Keratinocyte (primary cell): ENCODE measurements at regions not wholly inside any gene's neighbourhood (a gene's known extent, or its start where the extent isn't known, plus 50 kb on each side); places are given as distances from the start of the nearest gene placed in this dataset.

Experiments used
- CTCF ChIP-seq, 3 experiments: IDR thresholded peaks in 1 of 3; conservative IDR thresholded peaks in 1 of 3; optimal IDR thresholded peaks in 1 of 3; 2 replicates in 2 of 3; 3 replicates in 1 of 3; pipeline versions ENCODE3 to v1.5.1; 2011; ENCODE audit warnings: low read length in 3 of 3, mild to moderate bottlenecking in 3 of 3, moderate library complexity in 2 of 3, control low read depth in 1 of 3, inconsistent platforms in 1 of 3; ENCODE audit not compliant: insufficient read depth in 2 of 3; ENCODE audit errors: extremely low read depth in 1 of 3
- EZH2 ChIP-seq: IDR thresholded peaks from one replicate; pipeline ENCODE4 v1.6.1; 2012; ENCODE audit warnings: inconsistent platforms, mild to moderate bottlenecking, low read length, moderate library complexity

GRCh38 chr5:174522480-174523260, 201.7 kb upstream of the MSX2 start:
- TF ChIP-seq CTCF (optimal IDR thresholded peaks at IDR 0.05 in 1 of 3, IDR thresholded peaks at IDR 0.05 in 1 of 3, conservative IDR thresholded peaks at IDR 0.05 in 1 of 3; ENCODE audit: extremely low read depth in 1 of 3, insufficient read depth in 2 of 3, low read length in 3 of 3) (no peak), EZH2 (no peak)
